Astrocyte (in vitro differentiated cells and primary cell): ENCODE measurements at regions not wholly inside any gene's neighbourhood (a gene's known extent, or its start where the extent isn't known, plus 50 kb on each side); places are given as distances from the start of the nearest gene placed in this dataset.

Source experiments
- CTCF ChIP-seq: IDR thresholded peaks from 2 replicates; pipeline ENCODE4 v1.5.1; 2011; ENCODE audit warnings: low read depth, mild to moderate bottlenecking, inconsistent platforms, low read length, moderate library complexity; ENCODE audit not compliant: insufficient read depth
- EZH2 ChIP-seq: IDR thresholded peaks from 2 replicates; pipeline ENCODE4 v1.6.1; 2012; ENCODE audit warnings: mild to moderate bottlenecking, low read length, inconsistent platforms; ENCODE audit not compliant: insufficient read depth

GRCh38 chr4:100591161-100591876, 73.5 kb upstream of the EMCN start:
- TF ChIP-seq CTCF: no peak
- no peak for TF ChIP-seq EZH2
